WTC11 (cell line): ENCODE measurements at regions not wholly inside any gene's neighbourhood (a gene's known extent, or its start where the extent isn't known, plus 50 kb on each side); places are given as distances from the start of the nearest gene placed in this dataset.

Experiments
- ATAC-seq: fragments of 200-7000 bp; cut with Tn5 transposase; 2 replicates; pipeline ENCODE4 v1.10.0; 2021; ENCODE audit warnings: mild to moderate bottlenecking, moderate library complexity
- CTCF ChIA-PET: fragments of 300-600 bp; sonication (Branson Sonifier 250); formaldehyde crosslinking; loops from one replicate; lab custom pipeline; 2021; ENCODE audit warnings: antibody characterized with exemption; lab: Charles Lee
- POLR2A ChIA-PET: fragments of 350-600 bp; sonication (Branson Sonifier 250); formaldehyde crosslinking; loops from one replicate; lab custom pipeline; 2021; ENCODE audit warnings: antibody characterized with exemption; lab: Charles Lee
- DNase-seq: peaks from one replicate; pipeline ENCODE4 v3.0.0; 2021; ENCODE audit warnings: low spot score
- H3K27ac Mint-ChIP-seq: 2 replicates; pipeline ENCODE4 v1.8.0; 2021; ENCODE audit warnings: mixed read lengths
- H3K27me3 Mint-ChIP-seq: 2 replicates; pipeline ENCODE4 v1.8.0; 2021; ENCODE audit warnings: low read depth, mild to moderate bottlenecking, moderate library complexity, mixed read lengths
- H3K36me3 Mint-ChIP-seq: 2 replicates; pipeline ENCODE4 v1.8.0; 2021; ENCODE audit warnings: mixed read lengths
- H3K4me1 Mint-ChIP-seq: 2 replicates; pipeline ENCODE4 v1.8.0; 2022; ENCODE audit warnings: mixed read lengths
- H3K4me3 Mint-ChIP-seq: 2 replicates; pipeline ENCODE4 v1.8.0; 2021; ENCODE audit warnings: mild to moderate bottlenecking, moderate library complexity, mixed read lengths
- H3K9me3 Mint-ChIP-seq: 2 replicates; pipeline ENCODE4 v1.8.0; 2021; ENCODE audit warnings: mixed read lengths
- CREB1 ChIP-seq: sonication (generic); formaldehyde crosslinking; IDR thresholded peaks from 2 replicates; pipeline ENCODE4 v1.8.0; 2023; ENCODE audit warnings: mild to moderate bottlenecking, missing genetic modification reagents
- EMX1 ChIP-seq: fragments of 250-450 bp; sonication (Bioruptor Pico); IDR thresholded peaks from 2 replicates; pipeline ENCODE4 v1.8.0; 2021; ENCODE audit warnings: mild to moderate bottlenecking
- ESRRA ChIP-seq: sonication (generic); formaldehyde crosslinking; IDR thresholded peaks from 2 replicates; pipeline ENCODE4 v1.8.1; 2022; ENCODE audit warnings: mild to moderate bottlenecking, missing genetic modification reagents, borderline replicate concordance
- FOXJ3 ChIP-seq: sonication (generic); formaldehyde crosslinking; IDR thresholded peaks from 2 replicates; pipeline ENCODE4 v1.9.0; 2021; ENCODE audit warnings: missing genetic modification reagents, mild to moderate bottlenecking, borderline replicate concordance
- FOXP1 ChIP-seq: sonication (generic); formaldehyde crosslinking; IDR thresholded peaks from 2 replicates; pipeline ENCODE4 v1.8.0; 2022; ENCODE audit warnings: missing genetic modification reagents, mild to moderate bottlenecking, moderate library complexity, borderline replicate concordance
- HMGA2 ChIP-seq: fragments of 250-450 bp; sonication (Bioruptor Pico); IDR thresholded peaks from 2 replicates; pipeline ENCODE4 v1.4.0; 2021; ENCODE audit warnings: mild to moderate bottlenecking, moderate library complexity
- MXD4 ChIP-seq: fragments of 250-450 bp; sonication (Bioruptor Pico); IDR thresholded peaks from 2 replicates; pipeline ENCODE4 v1.8.0; 2021; ENCODE audit warnings: mild to moderate bottlenecking, moderate library complexity, borderline replicate concordance
- NR3C1 ChIP-seq: sonication (generic); formaldehyde crosslinking; conservative IDR thresholded peaks from 2 replicates; pipeline ENCODE4 v1.8.1; 2023; ENCODE audit warnings: low read depth, mild to moderate bottlenecking, missing genetic modification reagents
- RELA ChIP-seq: sonication (generic); formaldehyde crosslinking; IDR thresholded peaks from 2 replicates; pipeline ENCODE4 v1.8.1; 2022; ENCODE audit warnings: missing genetic modification reagents, mild to moderate bottlenecking, borderline replicate concordance
- SMAD4 ChIP-seq: sonication (generic); formaldehyde crosslinking; IDR thresholded peaks from 2 replicates; pipeline ENCODE4 v1.8.0; 2022; ENCODE audit warnings: mild to moderate bottlenecking, missing genetic modification reagents
- TP53 ChIP-seq: sonication (generic); formaldehyde crosslinking; IDR thresholded peaks from 2 replicates; pipeline ENCODE4 v1.8.1; 2023; ENCODE audit warnings: mild to moderate bottlenecking, missing genetic modification reagents
- ZBTB21 ChIP-seq: sonication (generic); formaldehyde crosslinking; IDR thresholded peaks from 2 replicates; pipeline ENCODE4 v1.8.1; 2023; ENCODE audit warnings: mild to moderate bottlenecking, missing genetic modification reagents, borderline replicate concordance
- ZNF138 ChIP-seq: sonication (generic); formaldehyde crosslinking; conservative IDR thresholded peaks from 2 replicates; pipeline ENCODE4 v1.8.1; 2022; ENCODE audit warnings: mild to moderate bottlenecking, moderate library complexity, missing genetic modification reagents
- TF ChIP-seq, protein P1 (sequence below): sonication (generic); formaldehyde crosslinking; IDR thresholded peaks from 2 replicates; pipeline ENCODE4 v1.8.0; 2023; ENCODE audit warnings: missing genetic modification reagents
- TF ChIP-seq, protein P2 (sequence below): fragments of 200-600 bp; IDR thresholded peaks from 2 replicates; pipeline ENCODE4 v1.8.0; 2022; ENCODE audit warnings: antibody characterized with exemption
- TF ChIP-seq, protein P3 (sequence below): sonication (generic); formaldehyde crosslinking; IDR thresholded peaks from 2 replicates; pipeline ENCODE4 v1.8.1; 2022; ENCODE audit warnings: missing genetic modification reagents, borderline replicate concordance
- TF ChIP-seq, protein P4 (sequence below): fragments of 250-450 bp; sonication (Bioruptor Pico); conservative IDR thresholded peaks from 2 replicates; pipeline ENCODE4 v1.9.0; 2021; ENCODE audit warnings: mild to moderate bottlenecking
- TF ChIP-seq, protein P5 (sequence below): sonication (generic); formaldehyde crosslinking; IDR thresholded peaks from 2 replicates; pipeline ENCODE4 v1.8.1; 2023; ENCODE audit warnings: mild to moderate bottlenecking, moderate library complexity, missing genetic modification reagents
- TF ChIP-seq, protein P6 (sequence below): sonication (generic); formaldehyde crosslinking; IDR thresholded peaks from 2 replicates; pipeline ENCODE4 v1.8.1; 2022; ENCODE audit warnings: low read depth, missing genetic modification reagents, borderline replicate concordance

DNA sequence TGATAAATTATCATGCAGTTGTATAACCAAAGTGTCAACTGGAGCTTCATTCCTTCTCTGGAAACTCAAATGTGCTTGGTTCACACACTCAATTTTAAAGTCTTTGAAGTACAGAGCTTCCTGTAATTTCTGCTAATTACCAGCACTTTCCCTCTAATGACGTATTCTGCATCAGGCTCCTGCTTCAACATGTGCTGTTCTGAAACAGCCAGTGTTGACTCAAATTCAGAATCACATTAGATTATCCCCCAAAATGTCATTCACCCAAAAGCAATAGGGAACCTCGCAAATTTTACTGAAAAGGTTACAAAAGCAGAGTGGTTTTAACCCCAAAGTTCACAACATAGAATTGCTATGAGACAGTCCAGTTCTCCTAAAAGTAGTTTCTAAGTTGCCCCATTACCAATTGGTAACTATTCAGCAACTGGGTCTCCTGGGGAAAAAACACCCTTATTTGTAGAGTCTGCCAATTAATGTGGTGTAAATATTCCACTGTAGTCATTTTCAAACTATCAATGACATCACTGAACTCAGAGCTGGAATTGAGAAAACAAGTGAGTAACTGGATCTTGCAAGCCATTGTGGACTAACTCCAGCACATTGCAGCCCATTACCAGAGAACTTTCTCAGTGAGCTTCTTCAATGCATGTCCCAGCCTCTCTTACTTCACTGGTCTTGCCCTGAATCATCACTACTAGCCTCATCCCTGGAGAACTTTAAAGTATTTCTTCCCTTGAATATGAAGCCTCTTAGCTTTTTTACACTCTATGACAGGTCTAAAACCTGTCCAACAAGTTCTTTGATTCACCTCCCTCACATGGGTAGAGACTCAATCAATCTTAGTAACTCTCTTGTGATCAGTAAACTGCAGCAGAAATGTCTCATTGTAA is 955.4 kb downstream of the EFNB2 start:
- ChIA-PET POLR2A (no interaction called here), CTCF (no interaction called here)
- ATAC-seq (no peak), DNase-seq (no peak)
- Mint-ChIP-seq H3K27ac (no peak overlapping the region), H3K36me3 (peaks cover 3% of the 10 kb centered on the region; the same call in 1 of the 2 replicates), H3K4me3 (no peak overlapping the region), H3K27me3 (no peaks in the 10 kb centered on the region; the same call in 1 of the 2 replicates), H3K9me3 (peaks cover 7% of the 10 kb centered on the region)
- TF ChIP-seq ESRRA (CRISPR knock-in tag) (no peak), ZBTB21 (CRISPR knock-in tag) (no peak), ZNF138 (no peak), EMX1 (no peak), CREB1 (CRISPR knock-in tag) (no peak), TP53 (CRISPR knock-in tag) (no peak), SMAD4 (CRISPR knock-in tag) (no peak), RELA (CRISPR knock-in tag) (no peak), FOXJ3 (CRISPR knock-in tag) (no peak), MXD4 (no peak), FOXP1 (CRISPR knock-in tag) (no peak), HMGA2 (no peak), NR3C1 (CRISPR knock-in tag) (no peak)
- TF ChIP-seq, protein P1, sequence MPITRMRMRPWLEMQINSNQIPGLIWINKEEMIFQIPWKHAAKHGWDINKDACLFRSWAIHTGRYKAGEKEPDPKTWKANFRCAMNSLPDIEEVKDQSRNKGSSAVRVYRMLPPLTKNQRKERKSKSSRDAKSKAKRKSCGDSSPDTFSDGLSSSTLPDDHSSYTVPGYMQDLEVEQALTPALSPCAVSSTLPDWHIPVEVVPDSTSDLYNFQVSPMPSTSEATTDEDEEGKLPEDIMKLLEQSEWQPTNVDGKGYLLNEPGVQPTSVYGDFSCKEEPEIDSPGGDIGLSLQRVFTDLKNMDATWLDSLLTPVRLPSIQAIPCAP (CRISPR knock-in tag): no peak
- TF ChIP-seq, protein P2, sequence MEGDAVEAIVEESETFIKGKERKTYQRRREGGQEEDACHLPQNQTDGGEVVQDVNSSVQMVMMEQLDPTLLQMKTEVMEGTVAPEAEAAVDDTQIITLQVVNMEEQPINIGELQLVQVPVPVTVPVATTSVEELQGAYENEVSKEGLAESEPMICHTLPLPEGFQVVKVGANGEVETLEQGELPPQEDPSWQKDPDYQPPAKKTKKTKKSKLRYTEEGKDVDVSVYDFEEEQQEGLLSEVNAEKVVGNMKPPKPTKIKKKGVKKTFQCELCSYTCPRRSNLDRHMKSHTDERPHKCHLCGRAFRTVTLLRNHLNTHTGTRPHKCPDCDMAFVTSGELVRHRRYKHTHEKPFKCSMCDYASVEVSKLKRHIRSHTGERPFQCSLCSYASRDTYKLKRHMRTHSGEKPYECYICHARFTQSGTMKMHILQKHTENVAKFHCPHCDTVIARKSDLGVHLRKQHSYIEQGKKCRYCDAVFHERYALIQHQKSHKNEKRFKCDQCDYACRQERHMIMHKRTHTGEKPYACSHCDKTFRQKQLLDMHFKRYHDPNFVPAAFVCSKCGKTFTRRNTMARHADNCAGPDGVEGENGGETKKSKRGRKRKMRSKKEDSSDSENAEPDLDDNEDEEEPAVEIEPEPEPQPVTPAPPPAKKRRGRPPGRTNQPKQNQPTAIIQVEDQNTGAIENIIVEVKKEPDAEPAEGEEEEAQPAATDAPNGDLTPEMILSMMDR: no peak
- TF ChIP-seq, protein P3, sequence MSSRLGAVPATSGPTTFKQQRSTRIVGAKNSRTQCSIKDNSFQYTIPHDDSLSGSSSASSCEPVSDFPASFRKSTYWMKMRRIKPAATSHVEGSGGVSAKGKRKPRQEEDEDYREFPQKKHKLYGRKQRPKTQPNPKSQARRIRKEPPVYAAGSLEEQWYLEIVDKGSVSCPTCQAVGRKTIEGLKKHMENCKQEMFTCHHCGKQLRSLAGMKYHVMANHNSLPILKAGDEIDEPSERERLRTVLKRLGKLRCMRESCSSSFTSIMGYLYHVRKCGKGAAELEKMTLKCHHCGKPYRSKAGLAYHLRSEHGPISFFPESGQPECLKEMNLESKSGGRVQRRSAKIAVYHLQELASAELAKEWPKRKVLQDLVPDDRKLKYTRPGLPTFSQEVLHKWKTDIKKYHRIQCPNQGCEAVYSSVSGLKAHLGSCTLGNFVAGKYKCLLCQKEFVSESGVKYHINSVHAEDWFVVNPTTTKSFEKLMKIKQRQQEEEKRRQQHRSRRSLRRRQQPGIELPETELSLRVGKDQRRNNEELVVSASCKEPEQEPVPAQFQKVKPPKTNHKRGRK (CRISPR knock-in tag): no peak
- TF ChIP-seq, protein P4, sequence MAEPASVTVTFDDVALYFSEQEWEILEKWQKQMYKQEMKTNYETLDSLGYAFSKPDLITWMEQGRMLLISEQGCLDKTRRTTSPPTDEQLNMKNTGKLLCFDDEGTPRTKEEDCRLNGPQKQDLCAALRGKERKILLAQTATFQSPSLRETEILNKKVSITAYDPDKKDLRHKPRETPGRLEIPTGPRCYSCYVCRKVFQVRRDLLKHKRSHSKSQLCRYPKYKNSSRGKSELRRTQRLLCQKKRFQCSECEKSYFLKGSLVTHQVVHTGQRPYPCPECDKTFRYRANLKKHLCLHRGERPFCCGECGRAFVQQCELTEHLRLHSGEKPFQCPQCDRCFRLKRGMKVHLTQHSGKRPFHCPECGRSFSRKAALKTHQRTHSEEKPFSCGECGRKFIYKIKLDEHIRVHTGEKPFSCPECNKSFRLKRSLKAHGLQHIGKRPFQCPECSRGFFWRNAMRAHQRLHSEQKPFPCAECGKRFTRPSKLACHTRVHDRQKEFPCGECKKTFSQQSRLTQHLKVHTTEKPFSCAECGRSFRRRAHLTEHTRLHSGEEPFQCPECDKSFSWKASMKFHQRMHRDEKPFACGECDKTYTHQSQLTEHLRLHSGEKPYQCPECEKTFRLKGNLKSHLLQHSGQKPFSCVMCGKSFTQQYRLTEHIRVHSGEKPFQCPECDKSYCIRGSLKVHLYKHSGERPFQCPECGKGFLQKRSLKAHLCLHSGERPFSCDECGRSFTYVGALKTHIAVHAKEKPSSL: no peak
- TF ChIP-seq, protein P5, sequence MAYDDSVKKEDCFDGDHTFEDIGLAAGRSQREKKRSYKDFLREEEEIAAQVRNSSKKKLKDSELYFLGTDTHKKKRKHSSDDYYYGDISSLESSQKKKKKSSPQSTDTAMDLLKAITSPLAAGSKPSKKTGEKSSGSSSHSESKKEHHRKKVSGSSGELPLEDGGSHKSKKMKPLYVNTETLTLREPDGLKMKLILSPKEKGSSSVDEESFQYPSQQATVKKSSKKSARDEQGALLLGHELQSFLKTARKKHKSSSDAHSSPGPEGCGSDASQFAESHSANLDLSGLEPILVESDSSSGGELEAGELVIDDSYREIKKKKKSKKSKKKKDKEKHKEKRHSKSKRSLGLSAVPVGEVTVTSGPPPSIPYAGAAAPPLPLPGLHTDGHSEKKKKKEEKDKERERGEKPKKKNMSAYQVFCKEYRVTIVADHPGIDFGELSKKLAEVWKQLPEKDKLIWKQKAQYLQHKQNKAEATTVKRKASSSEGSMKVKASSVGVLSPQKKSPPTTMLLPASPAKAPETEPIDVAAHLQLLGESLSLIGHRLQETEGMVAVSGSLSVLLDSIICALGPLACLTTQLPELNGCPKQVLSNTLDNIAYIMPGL (CRISPR knock-in tag): no peak
- TF ChIP-seq, protein P6, sequence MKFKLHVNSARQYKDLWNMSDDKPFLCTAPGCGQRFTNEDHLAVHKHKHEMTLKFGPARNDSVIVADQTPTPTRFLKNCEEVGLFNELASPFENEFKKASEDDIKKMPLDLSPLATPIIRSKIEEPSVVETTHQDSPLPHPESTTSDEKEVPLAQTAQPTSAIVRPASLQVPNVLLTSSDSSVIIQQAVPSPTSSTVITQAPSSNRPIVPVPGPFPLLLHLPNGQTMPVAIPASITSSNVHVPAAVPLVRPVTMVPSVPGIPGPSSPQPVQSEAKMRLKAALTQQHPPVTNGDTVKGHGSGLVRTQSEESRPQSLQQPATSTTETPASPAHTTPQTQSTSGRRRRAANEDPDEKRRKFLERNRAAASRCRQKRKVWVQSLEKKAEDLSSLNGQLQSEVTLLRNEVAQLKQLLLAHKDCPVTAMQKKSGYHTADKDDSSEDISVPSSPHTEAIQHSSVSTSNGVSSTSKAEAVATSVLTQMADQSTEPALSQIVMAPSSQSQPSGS (CRISPR knock-in tag): no peak
- TF ChIP-seq, all 79 proteins: peak for 0
- H3K4me1 Mint-ChIP-seq: no peaks in the 10 kb centered on the region
